ENCODE measurements at regions not wholly inside any gene's neighbourhood (a gene's known extent, or its start where the extent isn't known, plus 50 kb on each side); places are given as distances from the start of the nearest gene placed in this dataset.

DNA sequence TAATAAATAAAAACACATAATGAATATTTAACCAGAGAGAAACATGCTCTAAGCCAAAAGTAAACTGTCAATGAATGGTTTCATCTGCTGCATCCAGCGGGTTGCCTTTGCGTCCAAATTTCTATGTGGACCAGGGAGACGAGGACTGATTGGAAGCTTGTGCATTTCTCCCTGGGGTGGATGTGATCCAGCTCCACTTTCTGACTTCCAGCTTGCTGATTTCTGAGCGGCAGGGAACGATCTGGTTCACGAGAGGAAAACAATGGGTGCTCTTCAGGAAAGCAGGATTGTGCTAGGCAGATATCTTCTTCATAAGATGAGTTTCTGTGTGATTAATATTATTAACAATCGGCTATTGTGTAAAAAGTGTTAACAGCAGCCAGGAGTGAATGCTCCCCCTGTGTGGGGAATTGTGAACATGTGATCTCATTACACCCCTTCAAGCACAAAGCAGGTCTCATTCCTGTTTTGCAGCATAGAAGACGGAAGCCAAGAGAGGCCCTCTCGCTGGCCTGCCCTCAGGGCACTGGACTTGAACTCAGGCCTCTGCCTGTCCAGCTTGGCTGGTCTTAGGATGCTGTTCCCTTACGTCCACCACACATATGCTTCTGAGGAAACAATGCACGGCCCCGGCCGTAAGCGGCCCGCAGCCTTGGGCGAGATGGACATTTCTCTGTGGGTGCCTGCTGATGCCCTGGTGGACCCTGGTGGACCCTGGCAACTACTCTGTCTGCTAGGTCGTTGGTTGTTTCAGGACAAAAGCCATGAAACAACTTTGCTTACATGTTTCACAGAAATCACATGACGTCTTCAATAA lies 183.4 kb upstream of the C1orf174 start:
- no peak for TF ChIP-seq TCF12 (IDR thresholded peaks at IDR 0.05; ENCODE audit: low read depth)
- TF ChIP-seq YY1 (IDR thresholded peaks at IDR 0.05; ENCODE audit: low read depth): no peak
- TF ChIP-seq, protein P1, sequence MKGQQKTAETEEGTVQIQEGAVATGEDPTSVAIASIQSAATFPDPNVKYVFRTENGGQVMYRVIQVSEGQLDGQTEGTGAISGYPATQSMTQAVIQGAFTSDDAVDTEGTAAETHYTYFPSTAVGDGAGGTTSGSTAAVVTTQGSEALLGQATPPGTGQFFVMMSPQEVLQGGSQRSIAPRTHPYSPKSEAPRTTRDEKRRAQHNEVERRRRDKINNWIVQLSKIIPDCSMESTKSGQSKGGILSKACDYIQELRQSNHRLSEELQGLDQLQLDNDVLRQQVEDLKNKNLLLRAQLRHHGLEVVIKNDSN (IDR thresholded peaks at IDR 0.05): no peak
- TF ChIP-seq ZBTB7A (IDR thresholded peaks at IDR 0.05; ENCODE audit: low read depth): no peak
- TF ChIP-seq, protein P2, sequence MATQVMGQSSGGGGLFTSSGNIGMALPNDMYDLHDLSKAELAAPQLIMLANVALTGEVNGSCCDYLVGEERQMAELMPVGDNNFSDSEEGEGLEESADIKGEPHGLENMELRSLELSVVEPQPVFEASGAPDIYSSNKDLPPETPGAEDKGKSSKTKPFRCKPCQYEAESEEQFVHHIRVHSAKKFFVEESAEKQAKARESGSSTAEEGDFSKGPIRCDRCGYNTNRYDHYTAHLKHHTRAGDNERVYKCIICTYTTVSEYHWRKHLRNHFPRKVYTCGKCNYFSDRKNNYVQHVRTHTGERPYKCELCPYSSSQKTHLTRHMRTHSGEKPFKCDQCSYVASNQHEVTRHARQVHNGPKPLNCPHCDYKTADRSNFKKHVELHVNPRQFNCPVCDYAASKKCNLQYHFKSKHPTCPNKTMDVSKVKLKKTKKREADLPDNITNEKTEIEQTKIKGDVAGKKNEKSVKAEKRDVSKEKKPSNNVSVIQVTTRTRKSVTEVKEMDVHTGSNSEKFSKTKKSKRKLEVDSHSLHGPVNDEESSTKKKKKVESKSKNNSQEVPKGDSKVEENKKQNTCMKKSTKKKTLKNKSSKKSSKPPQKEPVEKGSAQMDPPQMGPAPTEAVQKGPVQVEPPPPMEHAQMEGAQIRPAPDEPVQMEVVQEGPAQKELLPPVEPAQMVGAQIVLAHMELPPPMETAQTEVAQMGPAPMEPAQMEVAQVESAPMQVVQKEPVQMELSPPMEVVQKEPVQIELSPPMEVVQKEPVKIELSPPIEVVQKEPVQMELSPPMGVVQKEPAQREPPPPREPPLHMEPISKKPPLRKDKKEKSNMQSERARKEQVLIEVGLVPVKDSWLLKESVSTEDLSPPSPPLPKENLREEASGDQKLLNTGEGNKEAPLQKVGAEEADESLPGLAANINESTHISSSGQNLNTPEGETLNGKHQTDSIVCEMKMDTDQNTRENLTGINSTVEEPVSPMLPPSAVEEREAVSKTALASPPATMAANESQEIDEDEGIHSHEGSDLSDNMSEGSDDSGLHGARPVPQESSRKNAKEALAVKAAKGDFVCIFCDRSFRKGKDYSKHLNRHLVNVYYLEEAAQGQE (IDR thresholded peaks at IDR 0.05; ENCODE audit: low read depth): no peak
- TF ChIP-seq FOXM1 (IDR thresholded peaks at IDR 0.05; ENCODE audit: borderline replicate concordance, low read depth): no peak

DNA sequence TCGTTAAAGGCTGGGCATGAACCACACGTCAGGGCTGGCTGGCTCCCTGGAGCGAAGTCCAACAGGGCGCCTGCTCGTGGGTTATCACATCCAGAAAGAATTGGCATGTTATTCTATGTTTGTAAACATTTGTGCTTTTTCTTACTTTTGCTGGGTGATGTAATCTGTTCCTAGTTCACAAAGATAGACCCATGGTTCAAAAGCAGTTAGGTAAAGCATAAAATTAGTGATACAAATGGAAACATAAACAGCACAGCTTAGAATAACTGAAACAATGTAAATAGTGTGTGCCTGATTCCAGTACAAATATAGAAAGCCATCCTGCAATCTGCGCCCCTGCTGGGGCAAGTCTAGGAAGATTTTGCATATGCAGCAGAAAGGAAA lies 184.0 kb upstream of the C1orf174 start:
- no peak for TF ChIP-seq EGR1 (IDR thresholded peaks at IDR 0.05)
- TF ChIP-seq, protein P2 (IDR thresholded peaks at IDR 0.05; ENCODE audit: low read depth): no peak
- TF ChIP-seq YY1 (IDR thresholded peaks at IDR 0.05; ENCODE audit: low read depth): no peak
- TF ChIP-seq, protein P3, sequence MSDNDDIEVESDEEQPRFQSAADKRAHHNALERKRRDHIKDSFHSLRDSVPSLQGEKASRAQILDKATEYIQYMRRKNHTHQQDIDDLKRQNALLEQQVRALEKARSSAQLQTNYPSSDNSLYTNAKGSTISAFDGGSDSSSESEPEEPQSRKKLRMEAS (IDR thresholded peaks at IDR 0.05): no peak
- TF ChIP-seq TEAD4 (IDR thresholded peaks at IDR 0.05): no peak
- no peak for TF ChIP-seq RAD21 (IDR thresholded peaks at IDR 0.05; ENCODE audit: low read depth)
- no peak for TF ChIP-seq TCF12 (IDR thresholded peaks at IDR 0.05; ENCODE audit: low read depth)
- no peak for TF ChIP-seq NFIC (IDR thresholded peaks at IDR 0.05)
- no peak for TF ChIP-seq FOXM1 (IDR thresholded peaks at IDR 0.05; ENCODE audit: borderline replicate concordance, low read depth)
- no peak for TF ChIP-seq CREB1 (IDR thresholded peaks at IDR 0.05; ENCODE audit: low read depth)
- no peak for TF ChIP-seq CEBPB (IDR thresholded peaks at IDR 0.05)
- TF ChIP-seq, protein P1 (IDR thresholded peaks at IDR 0.05): no peak
- TF ChIP-seq ZBTB7A (IDR thresholded peaks at IDR 0.05; ENCODE audit: low read depth): no peak

DNA sequence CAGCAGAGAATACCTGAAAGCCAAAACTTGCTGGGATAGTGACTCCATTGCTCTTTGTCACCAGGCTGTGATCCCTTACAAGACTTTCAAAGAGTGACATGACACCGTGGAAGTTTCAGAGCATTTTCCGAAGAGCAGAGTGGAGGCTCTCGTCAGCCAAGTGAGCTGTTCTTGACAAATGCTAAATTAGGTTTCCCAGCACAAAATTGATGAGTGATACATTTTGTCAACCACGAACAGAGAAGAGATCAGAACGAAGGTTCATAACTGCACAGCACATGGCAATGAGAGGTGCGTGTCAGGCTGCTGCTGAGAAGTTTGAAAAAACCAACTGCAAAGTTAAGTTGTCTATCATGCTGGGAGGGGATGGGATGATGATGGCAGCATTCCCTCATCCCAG lies 184.4 kb upstream of the C1orf174 start:
- TF ChIP-seq TAF1 (IDR thresholded peaks at IDR 0.05; ENCODE audit: low read depth): no peak
- no peak for TF ChIP-seq FOXM1 (IDR thresholded peaks at IDR 0.05; ENCODE audit: borderline replicate concordance, low read depth)
- no peak for TF ChIP-seq EP300 (IDR thresholded peaks at IDR 0.05; ENCODE audit: borderline replicate concordance)
- TF ChIP-seq NFIC (IDR thresholded peaks at IDR 0.05): no peak

DNA sequence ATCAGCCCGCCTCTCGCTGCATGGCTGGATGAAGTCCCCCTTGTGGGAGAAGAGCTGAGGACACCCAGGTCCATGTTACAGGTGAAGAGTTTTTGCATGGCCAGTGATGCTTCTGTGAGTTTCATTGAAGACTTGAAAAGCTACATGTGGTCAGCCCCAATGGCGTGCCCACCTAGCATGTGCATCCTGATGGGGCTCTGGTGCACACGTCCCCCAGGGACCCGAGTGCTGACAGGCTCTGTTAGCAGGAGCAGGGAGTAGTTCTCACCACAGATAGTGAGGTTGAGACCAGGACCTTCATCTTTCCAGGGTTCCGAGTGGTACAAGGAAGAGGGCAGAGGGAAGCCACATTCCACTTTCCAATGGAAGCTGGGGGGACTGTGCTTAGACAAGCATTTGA lies 184.8 kb upstream of the C1orf174 start:
- TF ChIP-seq EP300 (IDR thresholded peaks at IDR 0.05; ENCODE audit: borderline replicate concordance): no peak
- TF ChIP-seq YY1 (IDR thresholded peaks at IDR 0.05; ENCODE audit: low read depth): no peak

DNA sequence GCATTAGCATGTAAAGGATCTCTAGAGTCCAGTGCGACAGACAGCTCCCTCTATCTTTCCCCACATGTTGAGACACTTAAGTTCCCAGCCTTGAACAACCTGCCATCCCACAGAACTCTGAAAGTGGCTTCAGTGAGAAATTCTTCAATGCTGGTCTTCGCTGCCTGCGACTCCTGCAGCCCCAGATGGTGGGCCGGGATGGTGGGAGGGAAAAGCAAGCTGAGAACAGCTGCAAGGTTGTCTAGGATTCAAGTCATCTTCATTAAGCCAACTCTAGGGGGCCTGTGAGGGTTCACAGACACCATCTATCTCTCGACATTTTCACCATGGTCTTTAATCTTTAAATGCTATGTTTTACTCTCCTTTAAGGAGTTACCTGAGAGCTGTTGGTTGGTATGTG lies 185.5 kb upstream of the C1orf174 start:
- no peak for TF ChIP-seq YY1 (IDR thresholded peaks at IDR 0.05; ENCODE audit: low read depth)
- TF ChIP-seq RAD21 (IDR thresholded peaks at IDR 0.05; ENCODE audit: low read depth): no peak
- TF ChIP-seq EP300 (IDR thresholded peaks at IDR 0.05; ENCODE audit: borderline replicate concordance): no peak
- TF ChIP-seq CREB1 (IDR thresholded peaks at IDR 0.05; ENCODE audit: low read depth): no peak
- TF ChIP-seq, protein P1 (IDR thresholded peaks at IDR 0.05): no peak
- TF ChIP-seq TAF1 (IDR thresholded peaks at IDR 0.05; ENCODE audit: low read depth): no peak
- no peak for TF ChIP-seq TEAD4 (IDR thresholded peaks at IDR 0.05)
- TF ChIP-seq, protein P2 (IDR thresholded peaks at IDR 0.05; ENCODE audit: low read depth): no peak
- TF ChIP-seq, protein P3 (IDR thresholded peaks at IDR 0.05): no peak
- no peak for TF ChIP-seq TCF12 (IDR thresholded peaks at IDR 0.05; ENCODE audit: low read depth)
- TF ChIP-seq FOXM1 (IDR thresholded peaks at IDR 0.05; ENCODE audit: borderline replicate concordance, low read depth): no peak
- no peak for TF ChIP-seq EGR1 (IDR thresholded peaks at IDR 0.05)

Measured in Ishikawa (cell line).